ENCODE measurements at regions not wholly inside any gene's neighbourhood (a gene's known extent, or its start where the extent isn't known, plus 50 kb on each side); places are given as distances from the start of the nearest gene placed in this dataset.

GRCh38 chr2:187658952-187659525 lies 104.8 kb upstream of the TFPI start:
- no peak for TF ChIP-seq GATA3 (IDR thresholded peaks at IDR 0.05; ENCODE audit: low read depth, low read length)
- no peak for TF ChIP-seq GATA2 (IDR thresholded peaks at IDR 0.05; ENCODE audit: low read depth, low read length)

All from SH-SY5Y (cell line).